GM23248 (cell line): ENCODE measurements at regions not wholly inside any gene's neighbourhood (a gene's known extent, or its start where the extent isn't known, plus 50 kb on each side); places are given as distances from the start of the nearest gene placed in this dataset.
"Not testable (repeated sequence)": the region's sequence is repeated elsewhere in the genome, so short reads cannot be mapped to it uniquely, and the experiment has no call there.

ENCODE experiments used
- DNase-seq: peaks from one replicate; pipeline ENCODE4 v3.0.0-alpha.2; 2015
- H2AFZ ChIP-seq: fragments of 200-600 bp; sonication (generic); 2 replicates; pipeline ENCODE4 v1.6.1; 2016; ENCODE audit warnings: antibody characterized with exemption
- H3F3A ChIP-seq: fragments of 200-600 bp; sonication (generic); 2 replicates; pipeline ENCODE4 v1.6.1; 2016; ENCODE audit warnings: mild to moderate bottlenecking, antibody characterized with exemption, mixed run types; ENCODE audit not compliant: insufficient read depth
- H3K27ac ChIP-seq: fragments of 200-600 bp; sonication (generic); 2 replicates; pipeline ENCODE4 v1.5.1; 2016; ENCODE audit warnings: mild to moderate bottlenecking
- H3K27me3 ChIP-seq: fragments of 200-600 bp; sonication (generic); replicated peaks from 2 replicates; pipeline ENCODE4 v1.6.1; 2016; ENCODE audit warnings: mild to moderate bottlenecking; ENCODE audit not compliant: insufficient read depth
- H3K36me3 ChIP-seq: fragments of 200-600 bp; sonication (generic); 2 replicates; pipeline ENCODE4 v1.6.1; 2016; ENCODE audit warnings: low read depth, mild to moderate bottlenecking
- H3K4me1 ChIP-seq: fragments of 200-600 bp; sonication (generic); 2 replicates; pipeline ENCODE4 v1.6.1; 2016; ENCODE audit warnings: mild to moderate bottlenecking; ENCODE audit not compliant: insufficient read depth
- H3K4me2 ChIP-seq: fragments of 200-600 bp; sonication (generic); one replicate; pipeline ENCODE4 v1.6.1; 2016; ENCODE audit warnings: mild to moderate bottlenecking; ENCODE audit not compliant: unreplicated experiment
- H3K4me3 ChIP-seq: fragments of 200-600 bp; sonication (generic); 2 replicates; pipeline ENCODE4 v1.5.1; 2016; ENCODE audit warnings: mild to moderate bottlenecking
- H3K79me2 ChIP-seq: fragments of 200-600 bp; sonication (generic); 2 replicates; pipeline ENCODE4 v1.6.1; 2016; ENCODE audit warnings: mild to moderate bottlenecking; ENCODE audit not compliant: insufficient read depth
- H3K9ac ChIP-seq: fragments of 200-600 bp; sonication (generic); 2 replicates; pipeline ENCODE4 v1.6.1; 2016; ENCODE audit warnings: mild to moderate bottlenecking
- H3K9me2 ChIP-seq: fragments of 200-600 bp; sonication (generic); 2 replicates; pipeline ENCODE4 v1.6.1; 2016; ENCODE audit warnings: mixed run types, mild to moderate bottlenecking, moderate library complexity; ENCODE audit not compliant: insufficient read depth
- H3K9me3 ChIP-seq: fragments of 200-600 bp; sonication (generic); one replicate; pipeline ENCODE4 v1.6.1; 2017; ENCODE audit warnings: low read depth
- H4K20me1 ChIP-seq: fragments of 200-600 bp; sonication (generic); 2 replicates; pipeline ENCODE4 v1.6.0; 2016; ENCODE audit not compliant: insufficient read depth
- WGBS, 2 experiments: methylation state at CpG; one replicate each; pipeline ENCODE4 v1.1.6; 2015 to 2017; ENCODE audit warnings: low lambda C conversion rate in 2 of 2, low coverage in 1 of 2; ENCODE audit errors: missing lambda C conversion rate in 2 of 2; 5-methylcytosine and 5-hydroxymethylcytosine counted together
- in situ Hi-C: fragments of 300-500 bp; cut with MboI; formaldehyde crosslinking; loops from 2 replicates; pipeline ENCODE4 v1.15.0; 2020

DNA sequence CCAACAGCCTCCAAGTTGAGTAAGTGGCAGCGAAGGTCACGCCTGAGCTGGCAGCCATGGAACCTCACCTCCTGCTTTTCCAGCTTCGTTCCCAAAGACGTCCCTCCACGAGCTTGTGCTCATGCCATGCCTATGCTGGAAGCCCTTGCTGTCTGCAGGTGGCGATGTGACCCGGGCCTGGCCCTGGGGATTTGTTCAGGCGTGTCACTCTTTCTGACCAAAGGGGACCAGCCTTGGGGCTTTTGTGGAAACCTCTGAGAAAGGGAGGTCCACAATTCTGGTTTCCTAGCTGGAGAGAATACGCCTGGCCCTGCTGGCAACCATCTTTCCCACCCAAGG is 183.4 kb downstream of the TRIM43 start:
- in situ Hi-C loops, H3K4me1 ChIP-seq, H3K9me2 ChIP-seq, H3F3A ChIP-seq, H2AFZ ChIP-seq, H3K79me2 ChIP-seq, H3K9ac ChIP-seq, H4K20me1 ChIP-seq, H3K27ac ChIP-seq, DNase-seq, H3K4me2 ChIP-seq, H3K36me3 ChIP-seq, H3K9me3 ChIP-seq, H3K27me3 ChIP-seq, H3K4me3 ChIP-seq: not testable (repeated sequence)
- 38 to 46% methylated on average over 7 to 8 of the region's 9 CpGs for WGBS, 2 experiments
